NB4 (cell line): ENCODE measurements at regions not wholly inside any gene's neighbourhood (a gene's known extent, or its start where the extent isn't known, plus 50 kb on each side); places are given as distances from the start of the nearest gene placed in this dataset.

Experiments
- CTCF ChIP-seq: IDR thresholded peaks from one replicate; pipeline ENCODE4 v1.5.1; 2012; ENCODE audit warnings: low read depth, low read length
- POLR2A ChIP-seq: IDR thresholded peaks from 2 replicates; pipeline ENCODE4 v1.6.1; 2011; ENCODE audit warnings: mild to moderate bottlenecking; ENCODE audit not compliant: insufficient read length; ENCODE audit errors: extremely low read depth

GRCh38 chr3:106299300-106300098 is 430.7 kb upstream of the CBLB start:
- no peak for TF ChIP-seq CTCF
- TF ChIP-seq POLR2A = no peak
